Pancreas (tissue), 10 donors: ENCODE measurements at regions not wholly inside any gene's neighbourhood (a gene's known extent, or its start where the extent isn't known, plus 50 kb on each side); places are given as distances from the start of the nearest gene placed in this dataset.

Experiments used
- ATAC-seq, 4 donors: fragments of 200-7000 bp; cut with Tn5 transposase; one replicate each; pipeline versions ENCODE4 v1.8.0 to v1.9.1; 2020; ENCODE audit warnings: mild to moderate bottlenecking in 4 of 4, moderate library complexity in 4 of 4
- DNase-seq, 6 donors: peaks; one replicate each; pipeline ENCODE4 v3.0.0-alpha.2; 2020
- FAIRE-seq: peaks from 2 replicates; lab custom pipeline; 2012; peaks lifted over from hg19 to GRCh38; lab: Jason Lieb, UNC
- H3K27ac ChIP-seq, 4 donors: fragments of 200-600 bp; sonication (generic); 1 replicate in 3 of 4; 2 replicates in 1 of 4; pipeline versions ENCODE4 v1.5.0 to v1.8.0; 2020
- H3K27me3 ChIP-seq, 4 donors: fragments of 200-600 bp; one replicate each; pipeline ENCODE4 v1.8.0; 2021
- H3K36me3 ChIP-seq, 3 donors: fragments of 200-600 bp; sonication (generic) in 1 of 3; one replicate each; pipeline versions ENCODE4 v1.5.0 to v1.8.0; 2020 to 2021
- H3K4me1 ChIP-seq, 3 donors: fragments of 200-600 bp; one replicate each; pipeline ENCODE4 v1.8.0; 2021
- H3K4me3 ChIP-seq, 4 donors: fragments of 200-600 bp; sonication (generic) in 2 of 4; one replicate each; pipeline versions ENCODE4 v1.5.0 to v1.8.0; 2020 to 2021
- H3K9me3 ChIP-seq, 4 donors: fragments of 200-600 bp; one replicate each; pipeline ENCODE4 v1.8.0; 2021
- WGBS, 2 donors: extraction: QIAGEN DNeasy Blood & Tissue Kit; methylation state at CpG; one replicate each; pipeline ENCODE4 v1.1.7; 2013; 5-methylcytosine and 5-hydroxymethylcytosine counted together
- intact Hi-C, 3 donors: fragments of 100-400 bp; cut with DNase I; formaldehyde crosslinking; loops; one replicate each; pipeline versions ENCODE4 v1.11.1 to v1.14.2; 2022
- TF ChIP-seq, protein P1 (sequence below), 4 donors: fragments of 200-600 bp; sonication (generic) in 3 of 4; IDR thresholded peaks; one replicate each; pipeline versions ENCODE4 v1.5.0 to v1.8.0; 2021; ENCODE audit warnings: antibody characterized with exemption in 4 of 4
- donor health status: healthy with polysubstance abuse.
- donor health status: DM: no; HTN: no; CAD: no; lungs with moderate emphysema.
- donor health status: DM: no; HTN: no; CAD: no.
- donor health status: control.
- donor health status: control.
- donor health status: Bipolar disorder and iron deficiency.
- donor health status: DM: yes; HTN: yes; CAD: no.
- donor health status: DM: no; HTN: no; CAD: no.
- donor health status: DM: no; HTN: no; CAD: no.
- donor health status: DM: yes; HTN: yes; CAD: no.

DNA sequence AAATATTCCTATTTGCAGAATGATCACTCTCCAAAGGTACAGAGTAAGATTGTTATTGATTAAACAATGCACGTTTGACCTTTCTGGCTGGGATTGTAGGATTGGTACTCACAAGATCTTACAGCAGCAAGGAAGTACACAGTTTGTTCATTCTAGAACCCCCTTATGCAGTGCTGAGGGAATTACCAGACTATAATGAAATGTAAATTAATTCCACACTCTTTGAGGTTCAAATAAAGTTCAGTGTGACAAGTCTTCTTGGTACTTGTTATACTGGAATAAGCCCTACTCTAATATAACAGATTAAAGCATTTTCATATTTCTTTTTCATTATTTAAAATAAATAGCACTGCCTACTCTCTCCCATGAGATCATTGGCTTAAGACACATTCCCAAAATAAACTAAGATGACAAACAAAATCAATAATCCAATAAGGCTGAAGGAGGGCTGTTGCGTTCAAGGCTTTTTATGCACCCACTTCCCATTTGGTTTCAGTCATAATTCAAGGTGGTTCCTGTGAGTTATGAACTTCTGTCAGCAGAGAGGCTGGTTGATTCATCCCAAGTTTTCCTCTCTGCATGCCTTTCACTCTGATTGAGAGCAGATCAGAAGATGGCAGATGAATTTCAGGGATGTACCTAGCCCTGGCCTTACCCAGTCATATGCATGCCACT is 881.5 kb downstream of the C6orf118 start:
- no peak for ATAC-seq
- intact Hi-C loops, result no loop called here

DNA sequence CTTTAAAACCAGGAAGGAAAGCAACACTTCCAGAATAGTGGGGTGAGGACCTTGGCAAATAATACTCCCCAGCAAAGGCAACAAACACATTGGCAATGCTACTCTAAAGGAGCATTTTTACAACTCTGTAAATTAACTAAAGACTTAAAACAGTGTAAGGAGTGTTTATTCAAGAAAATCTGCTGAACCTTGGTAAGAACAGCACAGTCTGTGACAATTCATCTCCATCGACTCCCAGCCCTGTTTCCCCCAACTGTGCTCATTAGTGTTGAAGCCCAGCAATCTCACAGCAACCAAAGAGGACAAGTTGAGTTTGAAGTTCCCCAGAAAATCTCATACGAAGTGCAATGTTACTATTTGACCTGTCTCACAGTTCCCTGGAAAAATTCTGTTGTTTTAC is 884.9 kb downstream of the C6orf118 start:
- Histone ChIP-seq H3K36me3 (no peaks in the 10 kb centered on the region), H3K4me1 (no peaks in the 10 kb centered on the region), H3K4me3 (no peak overlapping the region), H3K27ac (no peak overlapping the region), H3K27me3 (no peaks in the 10 kb centered on the region), H3K9me3 (no peaks in the 10 kb centered on the region)
- intact Hi-C loops, result no loop called here
- ATAC-seq (no peak), DNase-seq (no peak), FAIRE-seq (no peak)
- TF ChIP-seq, protein P1, sequence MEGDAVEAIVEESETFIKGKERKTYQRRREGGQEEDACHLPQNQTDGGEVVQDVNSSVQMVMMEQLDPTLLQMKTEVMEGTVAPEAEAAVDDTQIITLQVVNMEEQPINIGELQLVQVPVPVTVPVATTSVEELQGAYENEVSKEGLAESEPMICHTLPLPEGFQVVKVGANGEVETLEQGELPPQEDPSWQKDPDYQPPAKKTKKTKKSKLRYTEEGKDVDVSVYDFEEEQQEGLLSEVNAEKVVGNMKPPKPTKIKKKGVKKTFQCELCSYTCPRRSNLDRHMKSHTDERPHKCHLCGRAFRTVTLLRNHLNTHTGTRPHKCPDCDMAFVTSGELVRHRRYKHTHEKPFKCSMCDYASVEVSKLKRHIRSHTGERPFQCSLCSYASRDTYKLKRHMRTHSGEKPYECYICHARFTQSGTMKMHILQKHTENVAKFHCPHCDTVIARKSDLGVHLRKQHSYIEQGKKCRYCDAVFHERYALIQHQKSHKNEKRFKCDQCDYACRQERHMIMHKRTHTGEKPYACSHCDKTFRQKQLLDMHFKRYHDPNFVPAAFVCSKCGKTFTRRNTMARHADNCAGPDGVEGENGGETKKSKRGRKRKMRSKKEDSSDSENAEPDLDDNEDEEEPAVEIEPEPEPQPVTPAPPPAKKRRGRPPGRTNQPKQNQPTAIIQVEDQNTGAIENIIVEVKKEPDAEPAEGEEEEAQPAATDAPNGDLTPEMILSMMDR (IDR thresholded peaks at IDR 0.05), result no peak
- whole genome bisulfite sequencing, 2 donors, result 33 to 55% methylated on average over 2 of the region's 2 CpGs

More for the DNA sequence above, 881.5 kb downstream of the C6orf118 start:
- WGBS, 2 donors, result 28 to 32% methylated on average over 2 of the region's 2 CpGs
- no peak overlapping the region for H3K4me3 ChIP-seq
- no peak overlapping the region for H3K27ac ChIP-seq
- H3K36me3 ChIP-seq, result no peaks in the 10 kb centered on the region
- no peaks in the 10 kb centered on the region for H3K9me3 ChIP-seq
- FAIRE-seq, result no peak
- no peaks in the 10 kb centered on the region for H3K27me3 ChIP-seq
- TF ChIP-seq, protein P1 (IDR thresholded peaks at IDR 0.05), result no peak
- H3K4me1 ChIP-seq, result no peaks in the 10 kb centered on the region
- no peak for DNase-seq

DNA sequence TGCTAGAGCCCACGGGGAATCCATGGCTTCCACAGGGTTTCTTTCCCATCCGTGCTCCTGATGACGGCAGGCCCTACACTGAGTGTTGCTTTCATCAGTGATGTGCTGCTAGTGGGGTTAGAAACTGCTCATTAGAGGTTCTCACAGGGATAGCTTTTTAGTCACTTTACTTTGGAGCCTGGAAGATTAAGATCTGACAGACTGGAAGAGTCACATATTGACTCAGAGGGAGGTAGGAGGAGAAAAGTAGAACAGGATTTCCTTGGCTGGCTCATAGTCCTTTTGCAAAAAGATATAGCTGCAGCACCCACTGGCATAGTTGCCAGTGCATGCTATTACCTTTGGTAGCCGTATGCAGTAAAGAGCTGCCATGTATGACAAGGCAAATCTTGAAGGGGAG is 890.3 kb downstream of the C6orf118 start:
- FAIRE-seq (no peak), ATAC-seq (no peak), DNase-seq (no peak)
- H3K36me3 ChIP-seq, result no peaks in the 10 kb centered on the region
- WGBS, 2 donors, result 55 to 65% methylated on average over 4 of the region's 4 CpGs
- TF ChIP-seq, protein P1 (IDR thresholded peaks at IDR 0.05), result no peak
- H3K27ac ChIP-seq, result no peak overlapping the region
- H3K27me3 ChIP-seq, result no peaks in the 10 kb centered on the region
- H3K9me3 ChIP-seq, result no peaks in the 10 kb centered on the region
- H3K4me1 ChIP-seq, result no peaks in the 10 kb centered on the region
- intact Hi-C loops, result no loop called here
- no peak overlapping the region for H3K4me3 ChIP-seq

DNA sequence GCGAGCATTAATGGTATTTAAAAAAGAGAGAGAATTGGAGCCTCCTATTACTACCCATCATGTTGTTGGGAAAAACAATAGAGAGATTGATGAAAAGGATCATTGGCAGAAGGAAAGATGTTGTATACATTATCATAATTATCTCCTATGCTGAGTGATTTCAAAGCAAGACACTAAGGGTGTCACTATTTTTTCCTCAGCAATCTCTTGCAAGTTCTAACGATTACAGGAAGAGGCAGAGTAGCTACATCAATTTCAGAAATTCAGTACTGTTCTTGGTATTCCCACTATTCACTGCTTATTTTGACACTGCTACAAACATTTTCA is 891.2 kb downstream of the C6orf118 start:
- no peak overlapping the region for H3K27ac ChIP-seq
- intact Hi-C loops, result no loop called here
- no peaks in the 10 kb centered on the region for H3K9me3 ChIP-seq
- no peaks in the 10 kb centered on the region for H3K4me1 ChIP-seq
- 50 to 65% methylated on average over 2 of the region's 2 CpGs for WGBS, 2 donors
- DNase-seq (no peak), FAIRE-seq (no peak), ATAC-seq (no peak)
- no peaks in the 10 kb centered on the region for H3K36me3 ChIP-seq
- TF ChIP-seq, protein P1 (IDR thresholded peaks at IDR 0.05), result no peak
- no peak overlapping the region for H3K4me3 ChIP-seq
- no peaks in the 10 kb centered on the region for H3K27me3 ChIP-seq

DNA sequence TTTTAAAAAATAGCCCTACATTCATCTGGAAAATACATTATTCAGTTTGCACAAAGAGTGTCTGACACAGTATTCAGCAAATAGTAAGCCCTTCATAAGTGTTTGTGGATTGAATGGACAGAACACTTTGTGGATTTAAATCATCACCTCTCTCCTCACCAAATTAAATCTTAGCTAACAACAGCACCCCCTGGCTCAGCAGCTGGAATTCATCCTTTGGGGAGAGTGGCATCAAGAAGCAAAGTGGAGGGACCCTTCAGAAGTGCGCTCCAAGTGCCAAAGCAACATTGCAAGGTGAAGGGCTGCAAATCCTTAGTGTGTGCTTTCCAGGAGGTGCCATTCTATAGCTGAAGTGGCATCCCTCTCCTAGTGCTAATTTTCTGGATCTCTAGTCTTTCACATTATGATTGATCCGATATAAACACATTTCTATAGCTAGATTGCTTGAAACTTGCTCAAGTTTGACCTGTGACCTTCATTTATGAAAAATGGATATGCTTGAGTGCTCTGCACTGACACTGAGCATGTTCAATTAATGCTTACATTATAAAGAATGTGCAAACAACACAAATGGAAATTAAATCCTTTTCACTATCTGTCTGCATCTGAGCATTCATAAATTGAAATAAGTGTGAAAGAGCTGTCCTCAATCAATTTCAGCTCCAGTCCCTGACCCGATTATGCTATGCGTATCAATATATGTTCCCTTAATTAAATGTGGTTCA is 891.7 kb downstream of the C6orf118 start:
- Histone ChIP-seq H3K27ac (no peak overlapping the region), H3K4me1 (no peaks in the 10 kb centered on the region), H3K27me3 (no peaks in the 10 kb centered on the region), H3K36me3 (no peaks in the 10 kb centered on the region), H3K9me3 (no peaks in the 10 kb centered on the region), H3K4me3 (no peak overlapping the region)
- intact Hi-C loops, result no loop called here
- FAIRE-seq (no peak), ATAC-seq (no peak), DNase-seq (no peak)
- TF ChIP-seq, protein P1 (IDR thresholded peaks at IDR 0.05), result no peak
- 64 to 78% methylated on average over 4 of the region's 4 CpGs for WGBS, 2 donors
